A549 (cell line): ENCODE measurements at regions not wholly inside any gene's neighbourhood (a gene's known extent, or its start where the extent isn't known, plus 50 kb on each side); places are given as distances from the start of the nearest gene placed in this dataset.

Source experiments
- ATOH8 ChIP-seq: fragments of 250-450 bp; sonication (Bioruptor Pico); IDR thresholded peaks from 2 replicates; pipeline ENCODE4 v1.5.0; 2020; ENCODE audit warnings: low read depth, mild to moderate bottlenecking, moderate library complexity
- CTCF ChIP-seq: fragments of >200 bp; sonication (Bioruptor Twin); formaldehyde crosslinking; IDR thresholded peaks from 3 replicates; pipeline ENCODE4 v1.5.1; 2016
- ESRRA ChIP-seq: fragments of 150-350 bp; IDR thresholded peaks from 2 replicates; pipeline ENCODE4 v1.6.1; 2014; ENCODE audit warnings: mild to moderate bottlenecking, low read length, borderline replicate concordance
- HOXB13 ChIP-seq: fragments of 250-450 bp; sonication (Bioruptor Pico); IDR thresholded peaks from 2 replicates; pipeline ENCODE4 v1.5.0; 2020; ENCODE audit warnings: low read depth, mild to moderate bottlenecking, moderate library complexity
- JUN ChIP-seq, 2 experiments: fragments of >200 bp; sonication (Bioruptor Twin); formaldehyde crosslinking; IDR thresholded peaks; 2 replicates in 1 of 2; 3 replicates in 1 of 2; pipeline ENCODE4 v1.6.1; 2016 to 2017
- MAFK ChIP-seq: fragments of 450-650 bp; IDR thresholded peaks from 2 replicates; pipeline ENCODE4 v1.6.1; 2014; ENCODE audit not compliant: partially characterized antibody
- POLR2A ChIP-seq: IDR thresholded peaks from 2 replicates; pipeline ENCODE4 v1.6.1; 2012; ENCODE audit warnings: mild to moderate bottlenecking, low read length
- RFX5 ChIP-seq: fragments of 450-650 bp; IDR thresholded peaks from 2 replicates; pipeline ENCODE4 v1.7.1; 2014; ENCODE audit warnings: antibody characterized with exemption, mild to moderate bottlenecking, moderate library complexity
- SMC3 ChIP-seq: fragments of >200 bp; sonication (Bioruptor Twin); formaldehyde crosslinking; IDR thresholded peaks from 3 replicates; pipeline ENCODE4 v1.6.1; 2018; ENCODE audit warnings: inconsistent platforms
- TF ChIP-seq, protein P1 (sequence below): fragments of 200-600 bp; sonication (generic); IDR thresholded peaks from 2 replicates; pipeline ENCODE4 v1.6.1; 2016; ENCODE audit warnings: antibody characterized with exemption, mild to moderate bottlenecking, moderate library complexity

- TF ChIP-seq CTCF (no peak), ESRRA (no peak), JUN (IDR thresholded peaks at IDR 0.05) (no peak), POLR2A (no peak), SMC3 (no peak), RFX5 (no peak), MAFK (no peak), HOXB13 (CRISPR knock-in tag) (no peak), ATOH8 (CRISPR knock-in tag) (no peak)
- TF ChIP-seq, protein P1, sequence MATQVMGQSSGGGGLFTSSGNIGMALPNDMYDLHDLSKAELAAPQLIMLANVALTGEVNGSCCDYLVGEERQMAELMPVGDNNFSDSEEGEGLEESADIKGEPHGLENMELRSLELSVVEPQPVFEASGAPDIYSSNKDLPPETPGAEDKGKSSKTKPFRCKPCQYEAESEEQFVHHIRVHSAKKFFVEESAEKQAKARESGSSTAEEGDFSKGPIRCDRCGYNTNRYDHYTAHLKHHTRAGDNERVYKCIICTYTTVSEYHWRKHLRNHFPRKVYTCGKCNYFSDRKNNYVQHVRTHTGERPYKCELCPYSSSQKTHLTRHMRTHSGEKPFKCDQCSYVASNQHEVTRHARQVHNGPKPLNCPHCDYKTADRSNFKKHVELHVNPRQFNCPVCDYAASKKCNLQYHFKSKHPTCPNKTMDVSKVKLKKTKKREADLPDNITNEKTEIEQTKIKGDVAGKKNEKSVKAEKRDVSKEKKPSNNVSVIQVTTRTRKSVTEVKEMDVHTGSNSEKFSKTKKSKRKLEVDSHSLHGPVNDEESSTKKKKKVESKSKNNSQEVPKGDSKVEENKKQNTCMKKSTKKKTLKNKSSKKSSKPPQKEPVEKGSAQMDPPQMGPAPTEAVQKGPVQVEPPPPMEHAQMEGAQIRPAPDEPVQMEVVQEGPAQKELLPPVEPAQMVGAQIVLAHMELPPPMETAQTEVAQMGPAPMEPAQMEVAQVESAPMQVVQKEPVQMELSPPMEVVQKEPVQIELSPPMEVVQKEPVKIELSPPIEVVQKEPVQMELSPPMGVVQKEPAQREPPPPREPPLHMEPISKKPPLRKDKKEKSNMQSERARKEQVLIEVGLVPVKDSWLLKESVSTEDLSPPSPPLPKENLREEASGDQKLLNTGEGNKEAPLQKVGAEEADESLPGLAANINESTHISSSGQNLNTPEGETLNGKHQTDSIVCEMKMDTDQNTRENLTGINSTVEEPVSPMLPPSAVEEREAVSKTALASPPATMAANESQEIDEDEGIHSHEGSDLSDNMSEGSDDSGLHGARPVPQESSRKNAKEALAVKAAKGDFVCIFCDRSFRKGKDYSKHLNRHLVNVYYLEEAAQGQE = no peak
Measured at GRCh38 chr3:102183186-102183585, 251.6 kb upstream of the ZPLD1 start.
